Caki2 (cell line): ENCODE measurements at regions not wholly inside any gene's neighbourhood (a gene's known extent, or its start where the extent isn't known, plus 50 kb on each side); places are given as distances from the start of the nearest gene placed in this dataset.

Source experiments
- DNase-seq: peaks from one replicate; pipeline ENCODE4 v3.0.0-alpha.2; 2015; ENCODE audit warnings: low read depth
- in situ Hi-C: cut with HindIII; loops from 2 replicates; pipeline ENCODE4 v1.10.0; 2016; ENCODE audit warnings: low sequenced_read_pairs, low pct_unique_long_range_greater_than_20kb, mixed read lengths

GRCh38 chr16:62105244-62105643 is 69.0 kb upstream of the CDH8 start:
- in situ Hi-C loops = no loop called here

GRCh38 chr16:62102588-62102987 is 66.3 kb upstream of the CDH8 start:
- in situ Hi-C loops = no loop called here
- DNase-seq = no peak

More at GRCh38 chr16:62105244-62105643, 69.0 kb upstream of the CDH8 start:
- no peak for DNase-seq

GRCh38 chr16:62100651-62101050 is 64.4 kb upstream of the CDH8 start:
- no peak for DNase-seq
- in situ Hi-C loops = no loop called here

- DNase-seq = no peak
- in situ Hi-C loops = no loop called here
Observed at GRCh38 chr16:62089715-62090114, 53.5 kb upstream of the CDH8 start.

GRCh38 chr16:62088731-62089410 is 52.6 kb upstream of the CDH8 start:
- no peak for DNase-seq
- in situ Hi-C loops = no loop called here
